NCI-H2196 treated with DMSO at 0.1 percent for 48 hours (cell line): ENCODE measurements at regions not wholly inside any gene's neighbourhood (a gene's known extent, or its start where the extent isn't known, plus 50 kb on each side); places are given as distances from the start of the nearest gene placed in this dataset.

Source experiments
- DNase-seq: peaks from one replicate; lab custom pipeline; 2025; ENCODE audit not compliant: unreplicated experiment; lab: John Stamatoyannopoulos, UW

- DNase-seq = no peak
Measured at GRCh38 chr16:86016201-86016965, 117.4 kb downstream of the IRF8 start.

GRCh38 chr16:86018071-86018470 is 119.1 kb downstream of the IRF8 start:
- no peak for DNase-seq

- no peak for DNase-seq
Measured at GRCh38 chr16:86018487-86018886, 119.5 kb downstream of the IRF8 start.

GRCh38 chr16:86018941-86019340 is 120.0 kb downstream of the IRF8 start:
- no peak for DNase-seq

- DNase-seq = no peak
Measured at GRCh38 chr16:86019446-86020047, 120.6 kb downstream of the IRF8 start.

GRCh38 chr16:86020971-86021370 is 122.0 kb downstream of the IRF8 start:
- DNase-seq = no peak

- DNase-seq = no peak
Measured at GRCh38 chr16:86022381-86022960, 123.5 kb downstream of the IRF8 start.

- DNase-seq = no peak
Measured at GRCh38 chr16:86024210-86024609, 125.2 kb downstream of the IRF8 start.

- DNase-seq = no peak
Measured at GRCh38 chr16:86025706-86026105, 126.7 kb downstream of the IRF8 start.

GRCh38 chr16:86026171-86026910 is 127.4 kb downstream of the IRF8 start:
- DNase-seq = no peak

GRCh38 chr16:86026916-86027315 is 128.0 kb downstream of the IRF8 start:
- no peak for DNase-seq

- no peak for DNase-seq
Measured at GRCh38 chr16:86027373-86028126, 128.6 kb downstream of the IRF8 start.

- DNase-seq = no peak
Measured at GRCh38 chr16:86029131-86029741, 130.3 kb downstream of the IRF8 start.

- DNase-seq = no peak
Measured at GRCh38 chr16:86030116-86030515, 131.2 kb downstream of the IRF8 start.

GRCh38 chr16:86031141-86031678 is 132.2 kb downstream of the IRF8 start:
- no peak for DNase-seq

- no peak for DNase-seq
Measured at GRCh38 chr16:86033016-86033474, 134.1 kb downstream of the IRF8 start.

GRCh38 chr16:86033971-86034370 is 135.0 kb downstream of the IRF8 start:
- no peak for DNase-seq

- no peak for DNase-seq
Measured at GRCh38 chr16:86034421-86034919, 135.5 kb downstream of the IRF8 start.

- DNase-seq = no peak
Measured at GRCh38 chr16:86035906-86036305, 136.9 kb downstream of the IRF8 start.
